ENCODE measurements at regions not wholly inside any gene's neighbourhood (a gene's known extent, or its start where the extent isn't known, plus 50 kb on each side); places are given as distances from the start of the nearest gene placed in this dataset.

- DNase-seq: no peak
These were observed 57.4 kb downstream of the PRR20E start for GRCh38 chr13:57224414-57224813.

GRCh38 chr13:57250472-57250871, 83.5 kb downstream of the PRR20E start:
- no peak for DNase-seq

GRCh38 chr13:57253551-57253950, 86.6 kb downstream of the PRR20E start:
- DNase-seq: no peak

GRCh38 chr13:57264965-57265364, 98.0 kb downstream of the PRR20E start:
- no peak for DNase-seq

- no peak for DNase-seq
These were observed 103.5 kb downstream of the PRR20E start for GRCh38 chr13:57270493-57270892.

GRCh38 chr13:57286511-57287098, 119.6 kb downstream of the PRR20E start:
- DNase-seq: no peak

GRCh38 chr13:57302604-57303003, 135.6 kb downstream of the PRR20E start:
- no peak for DNase-seq

- DNase-seq: no peak
These were observed 144.1 kb downstream of the PRR20E start for GRCh38 chr13:57311009-57311586.

- DNase-seq: no peak
These were observed 148.0 kb downstream of the PRR20E start for GRCh38 chr13:57314897-57315520.

- DNase-seq: no peak
These were observed 159.5 kb downstream of the PRR20E start for GRCh38 chr13:57326532-57326931.

GRCh38 chr13:57340878-57341277, 173.9 kb downstream of the PRR20E start:
- DNase-seq: no peak

- DNase-seq: no peak
These were observed 178.5 kb downstream of the PRR20E start for GRCh38 chr13:57345526-57345925.

GRCh38 chr13:57346786-57347185, 179.8 kb downstream of the PRR20E start:
- DNase-seq: no peak

GRCh38 chr13:57352114-57352513, 185.1 kb downstream of the PRR20E start:
- DNase-seq: no peak

GRCh38 chr13:57353831-57354230, 186.8 kb downstream of the PRR20E start:
- no peak for DNase-seq

- no peak for DNase-seq
These were observed 208.9 kb downstream of the PRR20E start for GRCh38 chr13:57375876-57376275.

GRCh38 chr13:57408312-57408711, 223.2 kb upstream of the PCDH17 start:
- DNase-seq: no peak

GRCh38 chr13:57409121-57409520, 222.4 kb upstream of the PCDH17 start:
- DNase-seq: no peak

GRCh38 chr13:57409656-57410055, 221.9 kb upstream of the PCDH17 start:
- no peak for DNase-seq

GRCh38 chr13:57418067-57418677, 213.4 kb upstream of the PCDH17 start:
- no peak for DNase-seq

- DNase-seq: no peak
These were observed 207.2 kb upstream of the PCDH17 start for GRCh38 chr13:57424379-57424778.

GRCh38 chr13:57425531-57425930, 206.0 kb upstream of the PCDH17 start:
- no peak for DNase-seq

- no peak for DNase-seq
These were observed 194.0 kb upstream of the PCDH17 start for GRCh38 chr13:57437587-57437986.

- DNase-seq: no peak
These were observed 193.5 kb upstream of the PCDH17 start for GRCh38 chr13:57438072-57438471.

Measured in NCI-H2081 (cell line).